PC-3 (cell line): ENCODE measurements at regions not wholly inside any gene's neighbourhood (a gene's known extent, or its start where the extent isn't known, plus 50 kb on each side); places are given as distances from the start of the nearest gene placed in this dataset.

Experiments used
- EZH2 ChIP-seq: fragments of 300-600 bp; sonication (generic); IDR thresholded peaks from one replicate; pipeline ENCODE4 v1.6.1; 2017; ENCODE audit warnings: antibody characterized with exemption, mild to moderate bottlenecking, low read length; ENCODE audit not compliant: unreplicated experiment
- TF ChIP-seq, protein P1 (sequence below): fragments of 300-600 bp; sonication (generic); conservative IDR thresholded peaks from 2 replicates; pipeline ENCODE4 v1.5.1; 2017; ENCODE audit warnings: antibody characterized with exemption, low read depth, mild to moderate bottlenecking, low read length

GRCh38 chr6:140499607-140500006 is 1125.2 kb upstream of the CITED2 start:
- TF ChIP-seq, protein P1, sequence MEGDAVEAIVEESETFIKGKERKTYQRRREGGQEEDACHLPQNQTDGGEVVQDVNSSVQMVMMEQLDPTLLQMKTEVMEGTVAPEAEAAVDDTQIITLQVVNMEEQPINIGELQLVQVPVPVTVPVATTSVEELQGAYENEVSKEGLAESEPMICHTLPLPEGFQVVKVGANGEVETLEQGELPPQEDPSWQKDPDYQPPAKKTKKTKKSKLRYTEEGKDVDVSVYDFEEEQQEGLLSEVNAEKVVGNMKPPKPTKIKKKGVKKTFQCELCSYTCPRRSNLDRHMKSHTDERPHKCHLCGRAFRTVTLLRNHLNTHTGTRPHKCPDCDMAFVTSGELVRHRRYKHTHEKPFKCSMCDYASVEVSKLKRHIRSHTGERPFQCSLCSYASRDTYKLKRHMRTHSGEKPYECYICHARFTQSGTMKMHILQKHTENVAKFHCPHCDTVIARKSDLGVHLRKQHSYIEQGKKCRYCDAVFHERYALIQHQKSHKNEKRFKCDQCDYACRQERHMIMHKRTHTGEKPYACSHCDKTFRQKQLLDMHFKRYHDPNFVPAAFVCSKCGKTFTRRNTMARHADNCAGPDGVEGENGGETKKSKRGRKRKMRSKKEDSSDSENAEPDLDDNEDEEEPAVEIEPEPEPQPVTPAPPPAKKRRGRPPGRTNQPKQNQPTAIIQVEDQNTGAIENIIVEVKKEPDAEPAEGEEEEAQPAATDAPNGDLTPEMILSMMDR: no peak
- TF ChIP-seq EZH2: no peak
